ENCODE measurements at regions not wholly inside any gene's neighbourhood (a gene's known extent, or its start where the extent isn't known, plus 50 kb on each side); places are given as distances from the start of the nearest gene placed in this dataset.

DNA sequence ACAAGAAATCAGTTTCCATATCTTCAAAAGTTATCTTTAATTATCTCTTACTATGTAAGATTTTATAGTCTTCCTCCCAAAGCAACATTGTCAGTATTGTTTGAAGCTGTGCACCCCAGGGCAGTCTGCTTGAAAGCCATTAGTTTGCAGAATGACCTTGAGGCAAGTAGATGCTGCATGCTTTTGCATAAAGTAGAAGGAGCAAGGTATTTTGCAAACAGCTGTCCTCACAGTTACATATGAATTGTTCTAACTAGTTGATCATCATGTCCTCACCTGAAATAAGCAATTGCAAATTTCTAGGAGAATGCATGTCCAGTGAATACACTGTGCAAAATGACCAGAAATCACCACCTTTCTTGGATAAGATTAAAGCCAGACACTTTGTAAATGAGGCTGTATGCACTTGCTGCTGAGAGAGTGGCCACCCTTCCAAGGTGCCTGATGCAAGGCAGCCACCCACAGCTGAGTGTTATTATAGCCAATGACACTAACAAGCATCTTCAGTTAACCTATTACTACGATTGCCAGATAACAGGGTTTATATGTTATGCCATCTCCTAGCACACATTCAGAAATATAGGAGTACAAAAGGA is 730.0 kb upstream of the TMEM132C start:
- no peak for DNase-seq (ENCODE audit: low spot score)

DNA sequence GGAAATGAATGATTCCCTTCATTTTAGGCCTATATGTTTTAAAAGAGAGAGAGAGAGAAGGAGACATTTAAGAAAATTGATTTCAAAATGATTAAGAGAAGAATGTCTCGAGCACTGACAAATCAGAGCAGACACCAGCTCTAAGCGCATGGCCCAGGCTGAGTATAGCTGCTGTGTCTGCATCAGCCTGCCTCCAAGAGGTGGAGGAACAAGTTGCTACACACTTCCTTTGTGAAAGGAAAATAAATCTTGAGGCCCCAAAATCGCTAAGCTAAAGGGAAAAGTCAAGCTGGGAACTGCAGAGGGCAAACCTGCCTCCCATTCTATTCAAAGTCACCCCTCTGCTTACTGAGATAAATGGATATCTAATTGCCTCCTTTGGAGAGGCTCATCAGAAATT is 728.7 kb upstream of the TMEM132C start:
- DNase-seq (ENCODE audit: low spot score): no peak

DNA sequence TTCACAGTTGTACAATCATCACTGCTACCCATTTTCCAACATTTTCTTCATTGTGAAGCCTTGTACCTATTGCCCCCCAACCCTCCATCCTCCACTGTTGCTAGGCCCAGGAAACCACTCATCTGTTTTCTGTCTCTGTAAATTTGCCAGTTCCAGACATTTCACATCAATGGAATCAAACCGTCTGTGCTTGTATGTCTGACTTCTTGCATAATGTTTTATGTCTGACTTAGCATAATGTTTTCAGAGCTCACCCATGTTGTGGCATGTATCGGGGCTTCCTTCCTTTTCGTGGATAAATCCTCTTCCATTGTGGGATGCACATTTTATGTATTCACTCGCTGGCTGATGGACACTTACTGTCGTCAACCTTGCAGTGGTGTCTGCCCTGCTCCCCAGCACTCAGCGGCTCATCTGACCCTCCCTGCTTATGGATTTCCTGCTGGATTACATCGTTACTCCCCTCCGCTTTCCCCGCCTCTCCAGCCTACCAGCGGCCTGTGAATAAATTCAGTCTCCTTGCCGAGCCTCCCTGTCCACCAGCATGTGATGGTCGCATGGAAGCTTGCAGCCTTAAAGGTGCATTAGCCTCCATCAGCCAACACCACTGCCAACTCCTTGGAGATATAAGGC is 727.6 kb upstream of the TMEM132C start:
- DNase-seq (ENCODE audit: low spot score): no peak

DNA sequence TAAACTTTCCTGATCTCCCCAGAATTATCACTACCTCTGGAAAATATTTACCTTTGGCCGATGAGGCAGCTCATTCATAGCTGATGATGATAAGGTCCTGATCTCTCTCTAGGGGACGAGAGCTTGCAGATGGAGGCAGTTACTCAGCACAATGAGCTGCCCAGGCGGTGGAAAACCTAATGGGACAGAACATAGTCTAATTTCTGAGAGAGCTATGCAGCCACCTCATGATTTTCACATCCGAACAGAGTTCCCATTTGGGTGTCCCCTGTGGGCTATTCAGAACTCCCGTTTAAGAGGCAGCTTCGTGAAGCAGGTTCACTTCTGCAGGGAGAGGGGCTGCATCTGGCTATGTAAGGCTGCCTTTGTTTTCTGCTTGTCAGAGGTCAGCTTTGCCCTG is 724.6 kb upstream of the TMEM132C start:
- no peak for DNase-seq (ENCODE audit: low spot score)

DNA sequence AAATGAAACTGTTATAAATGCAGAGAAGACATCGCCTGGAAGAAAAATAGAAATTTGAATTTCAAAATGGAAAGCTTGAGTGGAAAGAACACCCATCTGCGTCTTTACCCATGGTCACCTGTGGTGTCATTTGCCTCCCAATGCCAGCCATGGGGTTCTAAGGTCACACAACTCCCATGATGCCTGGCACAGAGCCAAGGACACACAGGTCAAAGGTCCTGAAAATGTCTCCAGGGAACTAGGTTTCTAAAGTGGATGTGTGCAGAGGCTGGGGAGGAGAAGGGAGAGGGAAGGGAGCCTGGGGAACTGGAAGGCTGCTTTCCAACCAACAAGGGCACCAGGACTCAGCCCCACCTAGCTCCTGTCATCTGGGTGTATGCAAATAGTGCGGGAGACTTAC is 724.0 kb upstream of the TMEM132C start:
- DNase-seq (ENCODE audit: low spot score): no peak

DNA sequence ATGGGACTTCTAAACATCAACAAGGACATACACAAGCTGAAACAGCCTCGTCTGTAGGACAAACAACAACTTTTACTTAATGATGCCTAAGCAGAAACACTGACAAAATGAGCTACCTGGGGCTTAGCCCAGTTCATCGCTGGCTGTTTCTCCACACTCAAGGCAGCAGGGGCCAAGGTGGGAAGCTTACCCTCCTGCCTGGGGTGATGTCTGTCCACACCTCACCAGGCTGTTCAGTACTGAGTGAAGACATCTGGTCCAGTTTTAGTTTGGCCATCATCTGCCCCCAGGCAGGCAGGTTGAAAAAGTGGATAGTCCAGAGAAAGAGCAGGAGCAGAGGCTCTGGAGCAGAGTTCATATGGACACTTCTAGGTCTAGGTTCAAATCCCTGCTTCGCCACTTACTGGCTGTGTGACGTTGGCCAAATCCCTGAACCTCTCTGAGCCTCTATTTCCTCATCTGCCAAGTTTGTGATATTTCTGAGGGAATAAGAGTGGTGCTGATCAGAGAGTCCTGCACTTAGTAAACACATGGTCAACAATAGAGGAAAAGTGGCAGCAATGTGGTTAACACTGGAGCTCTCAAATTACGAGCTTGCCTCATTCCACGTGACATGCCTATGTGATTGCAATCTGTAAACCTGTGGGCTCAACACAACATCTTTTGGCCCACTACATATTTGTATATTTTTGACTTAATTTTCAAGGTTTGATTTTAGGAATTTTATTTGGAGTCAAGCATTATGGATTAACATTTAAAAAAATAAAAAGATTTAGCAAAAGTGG is 720.1 kb upstream of the TMEM132C start:
- DNase-seq (ENCODE audit: low spot score): no peak

DNA sequence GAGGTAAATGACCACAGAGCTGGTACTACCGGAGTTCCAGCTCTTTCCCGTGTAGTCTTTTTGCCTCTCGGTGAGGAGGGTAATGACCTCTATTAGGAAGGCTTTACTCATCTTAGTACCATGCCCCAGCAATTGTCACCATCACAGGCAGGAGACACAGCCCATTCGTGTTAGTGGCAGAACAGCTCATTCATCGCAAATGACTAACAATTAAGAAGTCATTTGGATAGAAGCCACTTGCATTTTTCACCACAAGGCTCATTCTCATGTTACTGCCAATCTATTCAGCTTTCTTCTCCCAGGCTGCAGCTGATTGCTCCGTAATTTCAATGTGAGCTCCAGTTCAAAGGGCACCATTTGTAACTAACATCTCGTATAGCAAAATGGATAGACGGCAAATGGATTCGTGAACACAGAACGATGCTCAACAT is 718.8 kb upstream of the TMEM132C start:
- DNase-seq (ENCODE audit: low spot score): peak; percentile 86

DNA sequence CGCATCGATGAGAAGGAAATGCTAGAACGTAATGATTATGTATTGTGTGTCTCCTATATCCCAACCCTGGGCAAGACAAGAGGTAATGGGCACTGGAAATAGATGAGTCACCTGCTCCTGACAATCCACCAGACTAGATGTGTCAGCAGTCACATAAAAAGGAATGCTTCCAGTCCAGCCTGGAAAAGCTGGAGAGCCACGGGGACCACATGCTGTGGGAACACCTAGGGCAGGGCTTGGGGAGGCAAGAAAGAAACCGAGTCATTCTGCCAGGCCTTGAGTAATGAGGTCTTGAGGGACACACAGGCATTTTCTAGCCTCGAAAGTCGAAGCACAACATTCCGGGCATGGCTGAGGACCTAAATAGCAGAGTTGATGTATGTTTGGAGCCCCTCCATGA is 716.7 kb upstream of the TMEM132C start:
- DNase-seq (ENCODE audit: low spot score): peak; percentile 2

DNA sequence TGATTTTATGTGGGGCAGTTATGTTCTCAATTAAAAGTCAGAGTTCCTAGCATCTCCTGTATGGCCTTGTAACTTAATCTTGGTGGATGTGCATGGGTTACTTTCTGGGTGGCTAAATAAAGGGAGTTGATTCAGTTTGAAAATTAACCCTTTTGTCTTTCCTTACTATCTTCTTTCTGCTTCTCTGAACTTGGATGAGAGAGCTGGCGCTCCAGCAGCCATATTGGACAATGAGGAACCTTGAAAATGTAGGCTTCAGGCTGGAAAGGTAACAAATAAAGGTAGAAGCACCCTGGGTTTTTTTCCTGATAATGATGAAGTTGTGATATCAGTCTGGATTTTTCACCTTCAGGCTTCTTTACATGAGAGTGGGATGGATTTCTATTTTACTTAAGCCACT is 714.1 kb upstream of the TMEM132C start:
- no peak for DNase-seq (ENCODE audit: low spot score)

DNA sequence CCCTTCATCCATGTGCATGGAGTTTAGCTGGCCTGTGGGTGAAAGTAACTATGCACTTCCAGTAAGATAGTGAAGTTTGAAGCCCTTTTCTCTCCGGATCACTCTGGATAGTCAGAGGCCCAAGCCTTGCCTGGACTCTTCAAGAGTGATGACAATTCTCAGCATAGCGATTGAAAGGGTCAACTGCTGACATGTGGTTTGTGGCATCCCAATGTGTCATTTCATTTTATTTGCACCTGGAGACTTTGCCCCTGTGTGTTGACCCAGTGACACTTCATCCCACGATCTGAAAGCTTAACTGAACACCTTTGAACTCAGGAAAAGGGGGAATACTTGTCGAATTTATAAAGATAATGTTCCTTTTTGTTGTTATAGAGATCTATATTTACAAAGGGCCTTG is 711.9 kb upstream of the TMEM132C start:
- no peak for DNase-seq (ENCODE audit: low spot score)

DNA sequence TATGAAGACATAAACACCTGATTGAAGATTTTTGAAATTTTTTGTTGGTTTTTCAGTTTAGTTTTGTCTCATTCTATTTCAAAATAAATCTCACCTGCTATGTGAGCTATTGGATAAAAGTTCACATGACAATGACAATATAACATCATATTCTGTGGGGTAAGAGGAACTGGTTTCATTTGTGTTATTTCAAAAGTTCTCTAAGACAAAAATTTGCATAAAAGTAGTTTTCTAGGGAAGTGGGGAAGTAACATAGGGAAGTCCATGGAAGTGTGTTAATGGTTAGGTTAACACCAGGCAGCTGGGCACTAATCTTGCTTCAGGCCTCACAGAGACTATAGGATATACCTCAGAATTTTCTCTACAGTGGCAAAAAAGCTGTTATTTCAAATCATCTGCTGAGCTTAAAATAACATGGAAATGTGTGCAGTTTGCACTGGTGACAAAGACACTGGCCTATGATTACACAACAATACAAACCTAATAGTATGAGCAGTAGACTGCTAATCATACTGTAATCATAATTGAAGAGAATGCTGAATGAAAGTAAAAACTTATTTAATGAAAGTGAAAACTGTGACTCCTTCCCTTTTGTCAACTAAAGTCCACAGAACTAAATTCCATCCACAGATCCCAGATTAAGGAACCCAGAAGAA is 710.6 kb upstream of the TMEM132C start:
- no peak for DNase-seq (ENCODE audit: low spot score)

DNA sequence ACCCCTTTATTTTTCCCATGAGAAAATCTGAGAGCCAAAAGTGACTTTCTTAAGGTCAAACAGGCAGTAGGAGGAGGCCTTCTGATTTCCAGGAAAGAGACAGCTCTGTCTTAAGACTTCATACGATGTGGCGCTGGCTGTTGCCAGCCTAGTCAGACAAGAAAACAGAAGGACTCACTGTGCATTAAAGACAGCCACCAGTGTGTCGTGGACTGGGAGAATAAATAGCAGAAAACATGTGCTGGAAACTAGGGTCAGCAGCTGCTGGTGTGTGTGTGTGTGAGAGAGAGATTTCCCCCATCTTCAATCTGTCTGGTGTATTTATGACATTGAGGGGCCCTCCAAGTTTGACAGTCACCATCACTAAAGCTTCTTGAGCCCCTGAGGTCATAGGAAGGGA is 708.6 kb upstream of the TMEM132C start:
- no peak for DNase-seq (ENCODE audit: low spot score)

DNA sequence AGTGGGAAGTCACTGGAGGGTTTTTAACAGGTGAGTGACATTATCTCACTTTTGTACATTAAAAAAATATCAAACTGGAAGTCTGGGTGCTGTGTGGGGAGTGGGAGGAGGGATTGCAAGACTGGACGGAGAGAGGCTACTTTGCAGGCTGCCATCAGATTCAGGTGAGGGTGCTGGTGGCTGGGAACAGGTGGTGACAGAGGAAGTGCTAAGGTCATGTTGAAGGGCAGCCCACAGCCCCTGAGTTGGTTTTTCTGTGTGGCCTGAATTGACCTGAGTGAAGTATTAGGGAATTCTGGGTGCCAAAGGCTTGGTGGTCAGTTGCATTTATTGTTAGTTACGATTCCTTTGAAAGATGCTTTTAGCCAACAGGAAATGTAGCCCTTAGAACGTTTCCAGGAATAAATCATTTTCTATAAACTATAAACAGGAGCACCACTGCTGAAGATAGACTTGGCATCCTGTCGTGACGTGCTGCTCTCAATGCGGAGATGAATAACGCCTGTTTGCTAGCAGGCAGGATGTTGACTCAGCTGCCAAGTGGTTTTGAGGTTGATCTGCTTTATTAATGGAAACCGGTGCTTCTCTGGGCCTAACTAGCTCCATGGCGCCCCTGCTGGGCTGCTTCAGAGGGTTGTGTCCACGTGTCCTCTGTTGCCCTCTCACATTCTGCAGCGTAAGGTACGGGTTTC is 707.5 kb upstream of the TMEM132C start:
- DNase-seq (ENCODE audit: low spot score): peak; percentile 91

DNA sequence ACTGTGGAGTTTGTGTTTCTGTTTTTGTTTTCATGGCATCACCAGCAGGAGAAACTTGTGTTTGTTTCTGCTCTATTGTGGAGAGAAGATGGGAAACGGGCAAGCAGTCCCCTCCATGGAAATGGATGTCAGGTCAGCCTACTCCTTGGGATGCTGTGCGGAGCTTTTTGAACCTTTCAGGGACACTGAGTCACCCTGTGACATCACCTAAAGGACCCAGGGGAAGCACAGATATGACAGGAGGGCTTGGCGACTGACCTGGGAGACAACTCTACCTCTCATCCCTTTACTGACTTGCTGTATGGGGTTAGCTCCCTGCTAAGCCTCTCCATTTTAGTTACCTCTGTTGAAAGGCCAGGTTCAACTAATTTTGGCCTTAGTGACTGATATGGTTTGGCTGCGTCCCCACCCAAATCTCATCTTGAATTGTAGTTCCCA is 706.9 kb upstream of the TMEM132C start:
- no peak for DNase-seq (ENCODE audit: low spot score)

DNA sequence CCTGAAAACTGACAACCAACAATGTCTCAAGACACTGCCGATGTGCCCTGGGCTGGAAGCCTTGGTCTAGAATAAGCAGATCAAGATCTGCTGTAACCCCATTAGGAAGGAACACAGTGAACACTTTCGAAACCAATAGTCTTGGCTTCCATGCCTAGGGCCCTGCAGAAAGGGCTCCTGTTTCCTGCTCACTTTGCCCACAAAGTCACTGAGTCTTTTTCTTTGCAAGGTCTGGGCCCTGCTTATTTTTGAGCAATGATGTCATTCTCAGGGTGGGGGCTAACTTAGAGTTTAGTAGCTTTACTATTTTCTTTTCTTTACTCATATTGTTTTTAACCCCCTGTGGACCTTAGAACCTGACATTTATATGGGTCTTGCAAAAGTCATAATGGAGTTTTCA is 704.2 kb upstream of the TMEM132C start:
- no peak for DNase-seq (ENCODE audit: low spot score)

DNA sequence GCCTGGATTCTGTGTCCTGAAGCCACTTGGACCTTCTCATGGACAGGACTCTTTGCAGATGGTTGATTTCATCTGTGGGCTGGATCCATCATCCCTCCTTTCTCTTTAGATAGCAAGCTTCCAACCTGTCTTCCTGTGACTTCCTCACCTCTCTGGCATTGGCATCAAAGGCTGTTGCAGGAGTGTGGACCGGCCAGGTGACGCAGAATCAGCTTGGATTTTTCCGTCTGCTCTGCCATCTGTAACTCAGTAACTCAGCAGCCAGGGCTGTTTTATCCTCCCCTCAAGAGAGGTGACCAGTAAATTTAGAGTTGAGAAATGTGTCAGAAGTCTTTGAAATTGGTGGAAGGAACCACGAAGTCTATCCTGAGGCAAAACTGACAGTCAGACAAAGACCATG is 701.7 kb upstream of the TMEM132C start:
- DNase-seq (ENCODE audit: low spot score): no peak

DNA sequence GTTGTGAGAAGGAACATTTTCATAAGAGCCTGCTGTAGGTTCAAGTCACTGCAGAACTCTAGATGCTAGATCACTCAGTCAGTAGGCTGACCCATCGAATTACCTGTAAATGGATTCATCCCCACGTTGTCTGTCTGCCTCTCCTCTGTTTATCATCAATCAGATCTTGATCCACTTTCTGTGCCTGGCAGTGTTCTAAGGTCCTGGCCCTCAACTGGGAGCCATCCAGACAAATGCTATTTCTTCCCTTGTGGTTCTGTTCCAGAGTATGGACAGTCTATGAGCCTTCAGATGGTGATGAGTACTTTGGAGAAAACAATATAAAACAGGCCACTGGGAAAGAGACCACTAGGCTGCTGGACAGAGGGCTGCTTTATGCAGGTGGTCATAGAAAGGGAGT is 699.4 kb upstream of the TMEM132C start:
- DNase-seq (ENCODE audit: low spot score): no peak

DNA sequence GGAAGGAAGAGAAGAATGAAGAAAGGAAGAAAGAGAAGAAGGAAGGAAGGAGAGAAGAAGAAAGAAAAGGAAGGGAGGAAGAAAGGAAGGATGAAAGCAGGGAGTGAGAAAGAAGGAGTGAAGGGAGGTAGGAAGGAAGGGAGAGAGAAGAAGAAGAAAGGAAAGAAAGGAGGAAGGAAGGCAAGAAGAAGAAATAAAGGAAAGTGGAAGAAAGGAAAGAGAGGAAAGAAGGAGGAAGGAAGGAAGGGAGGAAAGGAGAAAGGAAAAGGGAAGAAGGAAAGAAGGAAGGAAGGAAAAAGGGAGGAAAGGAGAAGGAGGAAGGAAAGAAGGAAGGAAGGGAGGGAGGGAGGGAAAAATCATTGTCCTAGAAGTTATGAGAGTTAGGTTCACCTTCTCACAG is 696.6 kb upstream of the TMEM132C start:
- DNase-seq (ENCODE audit: low spot score): no peak

DNA sequence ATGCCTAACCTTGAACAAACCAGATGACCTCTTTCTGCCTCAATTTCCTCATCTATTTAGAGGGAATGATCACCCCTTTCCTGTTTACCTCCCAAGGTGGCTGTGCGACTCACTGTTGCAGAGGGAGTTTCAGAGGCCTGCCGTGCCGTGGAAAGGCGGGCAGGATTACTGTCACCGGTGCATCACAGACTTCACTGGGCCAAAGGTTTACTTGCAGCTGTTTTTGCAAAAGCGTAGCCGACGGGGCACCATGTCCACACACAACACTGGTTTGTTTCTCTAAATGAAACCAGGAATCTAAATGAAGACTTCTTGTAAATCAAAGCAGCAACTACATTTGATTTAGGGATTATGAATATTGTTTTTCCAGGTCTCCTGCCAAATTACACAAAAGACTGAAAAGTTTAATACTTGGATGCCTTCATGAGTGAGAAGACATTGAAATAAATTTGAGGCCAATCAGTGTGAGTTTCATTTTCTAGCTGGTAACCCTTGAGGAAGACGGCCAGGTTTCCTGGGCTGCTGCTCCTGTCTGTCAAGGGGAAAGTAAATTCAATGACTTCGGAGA is 696.1 kb upstream of the TMEM132C start:
- DNase-seq (ENCODE audit: low spot score): no peak

DNA sequence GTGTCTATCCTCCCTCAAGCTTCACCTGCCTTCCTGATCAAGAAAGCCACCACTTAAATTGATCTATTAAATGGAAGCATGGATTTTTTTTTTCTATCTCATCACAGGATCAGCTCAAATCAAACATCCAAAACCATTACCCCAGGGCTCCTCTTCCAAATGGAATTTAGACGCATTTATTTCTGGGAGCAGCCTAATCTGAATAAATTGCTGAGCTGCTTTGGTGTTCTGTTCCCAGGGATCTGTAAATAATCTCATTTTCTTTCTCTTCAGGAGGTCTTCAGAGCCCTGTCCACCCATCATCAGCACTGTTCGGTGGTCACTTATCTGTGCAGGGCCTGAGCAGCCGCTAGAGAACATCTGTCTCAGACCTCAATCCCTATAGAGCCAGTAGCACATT is 695.4 kb upstream of the TMEM132C start:
- DNase-seq (ENCODE audit: low spot score): no peak

DNA sequence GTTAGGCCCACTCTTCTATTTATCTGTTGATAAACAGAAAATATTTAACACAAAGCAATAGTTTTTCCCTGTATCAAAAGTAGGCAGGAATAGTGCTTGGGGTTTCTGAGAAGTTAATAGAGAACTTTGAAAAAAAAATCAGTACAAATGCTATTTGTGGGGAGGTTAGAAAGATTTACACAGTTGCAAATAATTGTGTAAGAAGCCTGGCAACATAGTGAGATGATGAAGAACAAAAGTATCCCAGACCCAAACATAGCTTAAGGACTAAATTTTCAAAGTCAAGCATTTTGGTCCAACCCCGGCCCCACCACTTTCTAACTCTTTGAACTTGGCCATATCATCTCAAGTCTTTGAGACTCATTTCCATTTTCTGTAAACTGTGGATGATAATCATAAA is 687.5 kb upstream of the TMEM132C start:
- DNase-seq (ENCODE audit: low spot score): no peak

DNA sequence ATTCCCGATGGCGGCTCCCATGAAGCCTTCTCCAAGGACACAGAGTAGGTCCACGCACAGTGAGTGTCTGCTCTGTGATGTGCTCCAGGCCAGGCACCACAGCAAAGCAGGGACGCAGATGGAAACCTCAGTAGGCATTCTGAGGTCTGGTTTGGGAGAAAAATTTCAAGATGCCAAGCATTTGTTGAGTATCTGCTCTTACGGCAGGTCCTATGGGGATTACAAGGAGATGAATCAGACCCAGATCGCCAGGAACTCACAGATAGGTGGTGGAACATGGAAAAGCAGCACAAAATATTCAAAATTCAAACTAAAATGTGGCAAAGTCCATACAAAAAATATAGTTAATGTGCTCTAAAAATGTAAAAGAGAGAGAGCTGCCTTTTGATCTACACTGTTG is 684.9 kb upstream of the TMEM132C start:
- DNase-seq (ENCODE audit: low spot score): no peak
